HG03135 (cell line): ENCODE measurements at regions not wholly inside any gene's neighbourhood (a gene's known extent, or its start where the extent isn't known, plus 50 kb on each side); places are given as distances from the start of the nearest gene placed in this dataset.
"Not testable (repeated sequence)": the region's sequence is repeated elsewhere in the genome, so short reads cannot be mapped to it uniquely, and the experiment has no call there.

Experiments
- ATAC-seq: cut with Tn5 transposase; IDR thresholded peaks from one replicate; pipeline ENCODE4 v1.9.1; 2021; ENCODE audit warnings: mild to moderate bottlenecking, moderate library complexity; ENCODE audit not compliant: unreplicated experiment

DNA sequence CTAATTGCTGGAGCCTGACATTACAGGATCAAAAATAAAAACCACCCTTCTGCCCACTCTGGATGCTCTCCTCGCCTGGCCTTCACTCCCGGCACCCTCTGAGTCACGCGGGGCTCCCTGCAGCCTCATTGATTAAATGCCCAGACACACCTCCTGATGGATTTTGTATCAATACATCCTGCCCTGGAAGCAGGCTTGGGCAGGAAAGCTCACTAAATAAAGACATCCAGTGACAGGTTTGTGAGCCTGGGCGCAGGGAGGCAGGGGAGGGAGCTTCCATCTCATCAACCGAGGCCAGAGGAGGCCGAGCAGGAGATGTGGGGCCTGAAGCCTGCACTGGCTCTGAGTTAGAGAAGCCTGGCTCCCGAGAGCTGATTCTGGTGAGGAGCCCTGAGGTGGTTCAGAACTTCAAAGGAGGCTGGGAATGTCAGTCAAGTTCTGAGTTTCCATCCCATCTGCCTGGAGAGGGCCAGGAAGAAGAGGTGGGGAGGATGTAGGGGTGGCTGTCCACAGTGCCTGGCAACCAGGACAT, 318.6 kb downstream of the ADGRD1 start:
- ATAC-seq = not testable (repeated sequence)

DNA sequence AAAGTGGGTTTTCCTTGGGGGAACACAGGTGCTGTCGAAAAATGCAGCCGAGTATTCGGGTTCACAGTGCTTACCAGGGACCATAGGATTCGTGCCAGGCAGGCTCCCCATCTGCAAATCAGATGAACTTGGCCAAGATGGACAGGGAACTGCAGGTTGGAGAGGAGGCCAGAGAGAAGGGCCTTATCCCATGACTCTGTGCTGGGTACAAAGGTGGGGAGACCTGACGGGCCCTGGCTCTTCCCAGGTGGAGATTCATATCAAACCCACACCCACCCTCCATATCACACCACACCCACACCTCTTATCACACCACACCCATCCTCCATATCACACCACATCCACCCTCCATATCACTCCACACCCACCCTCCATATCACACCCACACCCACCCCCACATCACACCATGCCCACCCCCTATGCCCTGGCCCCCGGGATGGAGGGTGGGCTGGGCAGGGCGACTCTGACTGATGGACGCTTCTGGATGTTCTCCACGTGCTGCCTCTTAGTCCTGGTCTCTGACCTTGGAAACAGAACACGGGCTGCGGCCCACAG, 319.7 kb downstream of the ADGRD1 start:
- no peak for ATAC-seq

DNA sequence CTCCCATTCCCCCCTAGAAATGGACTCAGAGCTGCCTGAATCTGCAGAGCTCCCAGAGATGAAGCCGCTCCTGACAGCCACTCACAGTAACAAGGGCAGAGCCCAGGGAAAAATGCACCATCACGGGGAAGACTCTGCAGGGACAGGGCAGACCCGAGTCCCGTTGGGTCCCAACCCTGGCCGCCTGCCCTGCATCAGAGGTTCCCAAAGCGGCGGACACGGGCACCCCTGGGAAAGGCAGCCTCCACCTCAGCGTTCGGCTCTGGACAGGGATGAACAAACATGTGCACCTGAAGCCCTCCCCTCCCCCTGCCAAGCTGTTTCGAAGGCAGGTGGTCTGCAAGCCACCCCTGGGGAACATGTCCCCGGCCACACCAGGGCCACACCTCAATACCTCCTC, 320.4 kb downstream of the ADGRD1 start:
- no peak for ATAC-seq

DNA sequence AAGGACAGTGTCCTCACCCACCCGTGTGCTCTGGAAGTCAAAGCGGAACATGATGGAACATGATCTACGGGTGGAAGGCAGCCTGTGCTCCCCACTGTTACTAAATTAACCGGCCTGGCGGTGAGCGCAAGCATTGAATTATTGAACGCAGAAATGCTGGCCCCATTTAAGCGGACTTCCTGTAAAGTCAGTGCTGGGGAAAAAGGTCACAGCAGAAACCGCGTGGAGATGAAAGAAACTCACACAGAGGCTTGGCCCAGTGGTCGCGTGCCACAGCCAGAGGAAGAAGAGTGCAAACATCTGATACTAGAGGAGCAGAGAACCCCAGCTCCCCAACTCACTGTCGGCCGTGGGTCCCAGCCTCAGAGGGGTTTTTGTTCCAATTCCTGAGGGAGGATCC, 321.2 kb downstream of the ADGRD1 start:
- ATAC-seq = no peak

DNA sequence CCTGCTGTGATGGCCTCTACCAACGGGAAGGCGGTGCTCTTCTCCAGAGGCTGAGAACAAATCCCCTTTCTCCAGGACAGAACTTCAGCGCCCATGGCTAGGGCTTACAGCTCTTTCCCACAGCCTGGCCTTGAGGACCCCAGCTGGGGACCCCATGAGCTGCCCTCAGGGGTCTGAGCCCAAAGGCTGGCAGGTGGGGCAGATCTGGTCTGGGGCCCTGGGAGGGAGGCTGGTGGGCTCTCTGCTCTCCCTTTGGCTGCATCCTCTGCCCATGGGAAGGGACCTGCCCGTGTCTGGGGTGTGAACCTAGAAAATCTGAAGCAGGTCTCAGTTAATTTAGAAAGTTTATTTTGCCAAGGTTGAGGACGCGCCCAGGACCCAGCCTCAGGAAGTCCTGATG, 322.1 kb downstream of the ADGRD1 start:
- ATAC-seq = no peak

DNA sequence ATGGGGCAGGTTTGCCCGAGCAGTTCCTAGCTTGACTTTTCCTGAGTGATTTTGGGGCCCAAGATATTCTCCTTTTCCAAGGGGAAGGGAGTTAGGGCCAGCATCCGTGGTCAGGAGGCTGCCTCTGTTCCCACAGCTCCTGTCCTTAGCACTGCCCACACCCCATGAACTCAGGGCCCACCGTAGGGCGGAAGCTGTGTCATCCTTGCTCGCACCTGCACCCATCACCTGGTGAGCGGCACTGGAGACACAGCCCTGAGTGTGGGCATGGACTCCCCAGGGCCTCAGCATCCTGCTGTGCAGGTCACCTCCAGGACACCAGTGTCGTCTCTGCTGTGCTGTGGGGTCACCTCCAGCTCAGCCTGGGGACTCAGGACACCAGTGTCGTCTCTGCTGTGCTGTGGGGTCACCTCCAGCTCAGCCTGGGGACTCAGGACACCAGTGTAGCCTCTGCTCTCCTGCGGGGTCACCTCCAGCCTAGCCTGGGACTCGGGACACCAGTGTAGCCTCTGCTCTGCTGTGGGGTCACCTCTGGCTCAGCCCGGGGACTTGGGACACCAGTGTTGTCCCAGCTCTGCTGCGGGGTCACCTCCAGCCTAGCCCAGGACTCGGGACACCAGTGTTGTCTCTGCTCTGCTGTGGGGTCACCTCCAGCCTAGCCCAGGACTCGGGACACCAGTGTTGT, 322.9 kb downstream of the ADGRD1 start:
- ATAC-seq = no peak

DNA sequence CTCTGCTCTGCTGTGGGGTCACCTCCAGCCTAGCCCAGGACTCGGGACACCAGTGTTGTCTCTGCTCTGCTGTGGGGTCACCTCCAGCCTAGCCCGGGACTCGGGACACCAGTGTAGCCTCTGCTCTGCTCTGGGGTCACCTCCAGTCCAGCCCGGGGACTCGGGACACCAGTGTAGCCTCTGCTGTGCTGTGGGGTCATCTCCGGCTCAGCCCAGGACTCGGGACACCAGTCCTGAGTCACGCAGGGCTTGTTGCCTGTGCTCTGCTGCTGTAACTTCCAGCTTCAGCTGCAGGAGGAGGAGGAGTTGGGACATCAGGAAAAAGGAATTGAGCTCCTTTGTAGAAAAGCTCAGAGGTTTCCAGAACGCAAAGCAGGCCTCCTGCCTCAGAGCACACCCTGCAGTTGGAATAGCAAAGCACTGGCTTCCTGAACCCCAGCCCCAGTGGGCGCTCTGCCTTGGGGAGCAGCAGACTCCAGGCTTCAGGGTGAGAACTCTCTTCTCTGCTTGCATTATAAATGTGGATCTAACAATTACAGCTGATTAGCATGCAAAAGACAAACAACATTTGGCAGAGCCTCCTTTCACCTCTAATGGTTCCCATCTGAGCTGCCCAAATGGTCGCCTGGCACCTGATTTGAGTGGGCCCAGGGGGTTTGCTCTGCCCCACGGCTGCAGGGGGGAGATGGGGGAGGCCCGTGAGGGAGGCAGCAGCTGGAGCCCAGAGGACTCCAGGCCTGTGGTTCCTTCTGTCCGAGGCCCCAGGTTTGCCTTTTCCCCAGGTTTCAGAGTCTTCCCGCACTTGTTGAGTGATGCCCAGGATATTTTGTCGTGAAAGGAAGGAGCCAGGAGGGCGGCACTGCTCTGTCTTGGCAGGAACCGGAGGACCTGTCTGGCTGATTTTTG, 323.7 kb downstream of the ADGRD1 start:
- not testable (repeated sequence) for ATAC-seq

DNA sequence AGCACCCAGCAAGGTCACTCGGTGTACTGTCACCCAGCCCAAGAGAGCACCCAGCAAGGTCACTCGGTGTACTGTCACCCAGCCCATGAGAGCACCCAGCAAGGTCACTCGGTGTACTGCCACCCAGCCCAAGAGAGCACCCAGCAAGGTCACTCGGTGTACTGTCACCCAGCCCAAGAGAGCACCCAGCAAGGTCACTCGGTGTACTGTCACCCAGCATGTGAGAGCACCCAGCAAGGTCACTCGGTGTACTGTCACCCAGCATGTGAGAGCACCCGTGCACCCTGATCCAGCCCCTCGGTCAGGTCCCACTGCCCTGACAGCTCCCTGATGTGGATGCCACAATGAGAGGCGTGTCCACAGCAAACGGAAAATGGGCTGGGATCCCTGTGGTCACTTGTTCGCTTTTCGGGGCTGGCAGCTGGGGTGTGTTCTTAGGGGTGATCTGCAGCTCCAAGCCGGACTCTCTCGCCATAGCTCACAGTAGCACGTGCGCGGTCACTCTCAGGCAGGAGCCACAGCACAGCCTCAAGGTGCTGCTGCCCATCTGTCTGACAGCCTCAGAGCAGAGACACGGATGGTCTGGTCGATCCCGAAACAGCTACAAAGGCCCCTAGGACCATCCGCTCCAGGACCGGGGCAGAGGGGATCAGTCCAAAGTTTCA, 324.9 kb downstream of the ADGRD1 start:
- ATAC-seq = not testable (repeated sequence)

DNA sequence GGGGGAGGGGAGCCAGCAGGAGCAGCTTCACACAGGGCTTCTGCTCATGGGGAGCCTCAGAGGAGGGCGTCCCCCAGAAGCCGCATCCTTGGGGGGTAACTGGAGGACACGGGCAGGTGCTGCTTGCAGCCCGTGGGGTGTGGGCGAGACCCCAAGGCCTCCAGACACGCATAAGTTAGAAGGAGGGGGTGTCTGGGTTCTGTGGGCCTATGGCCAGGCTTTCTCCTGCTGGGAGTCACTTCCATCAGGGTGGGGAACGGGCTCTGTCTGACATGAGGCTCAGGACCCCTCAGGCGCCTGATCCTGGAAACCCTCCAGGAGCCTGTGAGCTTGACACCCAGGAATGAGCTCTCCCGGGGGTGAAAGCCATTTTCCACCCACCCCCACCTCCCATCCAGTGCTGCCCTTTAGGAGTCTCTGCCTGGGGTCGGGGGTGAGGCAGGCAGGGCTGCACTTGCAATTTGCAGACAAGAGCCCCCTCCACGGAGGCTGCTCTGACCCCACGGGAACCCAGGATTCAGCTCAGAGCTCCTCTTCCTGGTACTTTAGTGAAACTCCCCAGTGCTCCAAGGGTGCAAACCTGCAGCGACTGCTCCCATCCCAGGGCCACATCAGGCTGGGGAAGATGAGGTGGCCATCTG, 325.7 kb downstream of the ADGRD1 start:
- no peak for ATAC-seq

DNA sequence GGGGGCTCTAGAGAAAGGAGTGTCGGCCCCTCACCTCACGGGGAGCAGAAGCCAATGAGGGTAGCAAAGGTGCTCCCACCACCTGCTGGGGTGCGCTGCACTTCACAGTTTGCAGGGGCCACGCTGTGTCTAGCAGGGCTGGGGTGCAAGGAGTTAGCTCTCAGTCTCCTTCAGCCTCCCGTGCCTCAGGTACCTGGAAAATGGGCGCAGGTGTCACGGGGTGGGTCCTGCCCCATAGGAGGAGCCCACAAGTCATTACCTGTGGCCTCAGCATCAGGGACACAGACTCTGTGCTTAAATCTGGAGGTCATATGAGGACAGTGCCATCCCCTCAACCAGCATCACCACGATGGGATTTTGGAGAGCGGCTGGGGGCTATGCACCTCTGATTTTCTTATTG, 326.7 kb downstream of the ADGRD1 start:
- no peak for ATAC-seq

DNA sequence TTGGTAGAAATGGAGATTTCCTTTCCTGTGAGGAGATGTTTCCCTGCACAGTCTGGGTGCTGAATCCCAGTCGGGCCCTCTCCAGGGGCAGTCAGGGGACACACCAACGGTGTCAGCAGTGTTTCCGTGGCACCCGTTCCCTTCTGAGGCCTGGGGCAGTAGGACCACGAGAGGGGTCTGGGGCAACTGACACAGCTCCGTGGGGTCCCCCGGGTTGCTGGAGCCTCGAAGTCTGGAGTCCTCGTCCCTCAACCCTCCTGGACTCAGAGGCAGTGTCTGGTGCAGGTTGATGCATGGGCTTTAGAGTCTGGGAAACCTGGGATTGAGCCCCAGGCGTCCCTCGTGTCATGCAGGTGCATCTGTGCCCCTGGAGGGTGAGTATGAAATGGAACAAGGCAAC, 327.3 kb downstream of the ADGRD1 start:
- no peak for ATAC-seq

DNA sequence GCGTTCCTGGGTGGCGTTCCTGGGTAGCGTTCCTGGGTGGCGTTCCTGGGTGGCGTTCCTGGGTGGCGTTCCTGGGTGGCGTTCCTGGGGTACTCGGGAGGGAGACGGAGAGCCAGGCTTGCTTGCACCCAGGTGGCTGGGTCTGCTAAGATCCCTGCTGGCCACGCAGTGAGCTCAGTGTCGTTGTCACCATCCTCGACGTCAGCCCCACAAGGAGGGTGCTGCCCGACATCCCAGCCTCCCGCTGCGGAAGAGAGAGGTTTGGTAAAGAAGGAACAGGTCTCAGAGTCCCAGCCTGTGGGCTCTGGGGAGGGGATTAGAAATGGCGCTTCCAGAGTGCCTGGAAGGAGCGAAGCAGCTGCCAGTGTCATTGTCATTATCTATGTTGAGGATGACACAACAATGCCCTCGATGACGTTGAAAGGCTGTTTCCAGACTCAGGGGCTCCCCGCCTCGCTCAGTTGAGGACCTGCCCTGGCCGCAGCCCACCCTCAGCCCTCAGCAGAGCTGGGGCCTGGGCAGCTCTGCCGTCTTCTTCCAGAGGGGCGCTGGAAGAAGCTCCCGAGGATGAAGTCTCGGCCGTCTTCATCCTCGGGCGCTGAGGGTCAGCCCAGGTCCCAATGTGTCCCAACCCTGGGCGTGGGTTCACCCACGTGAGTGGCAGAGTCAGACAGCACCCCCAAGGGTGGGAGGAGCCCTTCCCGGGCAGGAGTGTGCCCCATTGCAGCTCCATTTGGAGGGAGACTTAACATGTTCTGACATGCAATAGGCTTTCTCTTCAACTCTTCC, 328.8 kb downstream of the ADGRD1 start:
- ATAC-seq = no peak

DNA sequence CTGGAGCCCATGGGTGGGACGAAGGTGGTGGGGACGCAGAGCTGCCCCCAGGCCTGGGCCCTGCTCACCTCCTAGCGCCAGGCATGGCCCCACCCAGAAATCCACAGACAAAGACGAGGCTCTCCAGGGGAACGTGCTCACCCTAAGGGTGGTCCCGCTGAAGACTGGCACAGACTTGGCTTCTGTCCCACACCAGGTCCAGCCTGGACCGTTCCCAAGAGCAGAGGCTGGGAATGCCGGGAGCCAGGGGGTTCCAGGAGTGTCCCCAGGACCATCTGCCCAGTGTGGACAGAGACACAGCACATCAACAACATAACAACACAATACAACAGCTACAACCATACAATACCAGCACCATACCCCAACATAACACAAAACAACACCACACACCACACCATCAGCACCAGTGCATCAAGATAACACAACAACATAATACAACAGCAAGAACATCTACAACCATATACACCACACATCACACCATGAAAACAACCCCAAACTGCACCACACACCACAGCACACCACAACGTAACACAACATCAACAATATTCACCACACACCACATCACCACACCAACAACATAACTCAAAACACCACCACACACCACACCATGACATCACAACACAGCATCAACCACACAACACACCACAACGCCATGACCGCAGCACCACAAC, 329.6 kb downstream of the ADGRD1 start:
- ATAC-seq = no peak

DNA sequence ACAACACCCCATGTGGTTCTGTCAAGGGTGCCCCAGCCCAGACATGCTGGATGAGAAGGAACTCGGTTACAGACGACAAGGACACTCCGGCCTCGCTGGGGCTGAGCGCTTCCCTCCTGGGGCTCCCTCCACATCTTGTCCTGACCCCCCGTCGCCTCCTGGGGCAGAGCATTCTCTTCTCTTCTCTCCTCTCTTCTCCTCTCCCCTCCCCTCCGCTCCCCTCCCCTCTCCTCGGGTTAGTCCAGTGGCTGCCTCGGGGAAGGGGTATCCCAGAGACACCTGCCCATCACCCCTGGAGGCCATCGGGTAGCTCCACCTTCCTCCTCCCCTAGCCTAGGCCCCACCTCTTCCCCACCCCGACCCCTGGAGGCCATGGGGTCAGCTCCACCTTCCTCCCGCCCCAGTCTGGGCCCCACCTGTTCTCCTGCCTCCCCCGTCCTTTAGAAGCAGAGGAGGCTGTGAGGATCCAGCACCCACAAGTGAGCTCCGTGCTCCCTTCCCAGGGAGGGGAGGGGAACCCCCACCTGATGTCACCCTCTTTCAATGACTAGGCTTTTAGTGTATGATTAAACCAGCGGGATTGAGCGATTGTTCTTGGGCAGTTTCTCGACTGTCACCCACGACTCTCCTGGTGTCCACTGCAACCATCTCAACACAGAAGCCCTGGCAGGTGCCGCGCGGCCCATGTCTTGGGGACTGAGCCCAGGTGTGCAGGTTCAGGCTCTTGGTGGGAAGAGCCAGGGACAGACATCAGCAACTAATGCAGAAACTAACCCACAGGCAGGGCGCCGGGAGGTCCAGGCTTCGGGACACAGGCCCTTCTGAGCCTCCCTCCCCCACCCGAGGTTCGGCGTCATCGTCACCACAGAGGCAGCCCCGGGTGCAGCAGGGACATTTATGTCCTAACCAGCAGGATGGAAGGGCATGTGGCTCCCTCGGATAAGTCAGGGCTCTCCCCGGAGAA, 330.4 kb downstream of the ADGRD1 start:
- not testable (repeated sequence) for ATAC-seq

DNA sequence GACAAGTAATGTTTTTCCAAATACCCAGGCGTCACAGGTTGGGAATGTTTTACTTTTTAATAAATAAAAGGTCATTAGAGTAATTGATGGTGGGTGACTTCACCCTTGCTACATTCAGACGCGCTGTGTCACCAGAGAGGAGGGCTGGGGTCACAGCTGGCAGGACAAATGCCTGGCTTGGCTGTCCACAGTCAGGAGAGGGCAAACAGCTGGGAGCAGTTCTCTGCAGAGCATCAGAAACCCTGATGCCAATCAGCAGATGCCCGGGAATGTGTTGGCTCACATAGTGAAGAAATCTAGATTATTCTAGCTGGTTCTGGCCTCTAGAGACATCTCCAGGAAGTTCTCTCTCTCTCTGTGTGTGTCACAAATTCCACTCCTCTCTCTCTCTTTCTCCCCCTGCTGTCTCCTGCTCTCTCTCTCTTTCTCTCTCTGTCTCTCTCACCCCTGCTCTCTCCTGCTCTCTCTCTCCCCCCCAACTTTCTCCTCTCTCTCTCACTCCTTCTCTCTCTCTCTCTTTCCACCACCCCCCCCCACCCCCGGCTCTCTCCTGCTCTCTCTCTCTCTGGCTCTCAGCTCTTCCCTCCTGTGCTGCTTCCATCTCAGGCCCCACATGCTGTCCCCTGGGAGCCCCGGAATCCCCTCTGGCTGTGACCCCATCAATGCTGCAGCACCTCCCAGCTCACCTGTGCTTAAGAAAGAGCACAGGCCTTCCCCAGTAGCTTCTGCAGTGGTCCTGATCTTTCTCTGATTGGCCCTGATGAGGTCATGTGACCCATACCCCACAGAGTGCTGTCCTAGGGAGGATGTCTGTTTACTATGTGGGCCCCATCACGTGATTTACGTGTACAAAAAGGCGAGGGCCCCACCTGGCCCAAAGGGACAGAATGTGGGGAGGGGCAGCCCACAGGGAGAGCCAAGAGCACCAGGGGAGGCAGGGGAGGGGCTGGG, 331.5 kb downstream of the ADGRD1 start:
- not testable (repeated sequence) for ATAC-seq

DNA sequence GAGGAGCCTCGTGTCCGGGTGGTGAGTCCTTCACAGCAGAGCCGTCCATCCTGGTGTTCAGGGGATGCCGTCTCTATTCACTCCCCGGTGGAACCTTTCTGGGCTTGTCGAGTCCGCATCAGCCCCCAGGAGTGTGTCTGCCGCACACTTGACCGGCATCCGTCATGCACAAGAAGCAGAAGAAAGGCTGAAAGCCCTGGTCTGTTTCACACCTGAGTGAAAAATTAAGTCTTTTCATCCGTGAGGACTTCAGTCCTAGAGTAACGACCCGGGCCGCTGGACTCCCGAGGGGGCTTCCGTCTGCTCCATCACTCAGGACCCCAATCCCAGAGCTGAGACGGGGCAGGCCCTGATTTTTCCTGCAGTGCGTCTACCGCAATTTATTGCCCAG, 332.2 kb downstream of the ADGRD1 start:
- not testable (repeated sequence) for ATAC-seq

DNA sequence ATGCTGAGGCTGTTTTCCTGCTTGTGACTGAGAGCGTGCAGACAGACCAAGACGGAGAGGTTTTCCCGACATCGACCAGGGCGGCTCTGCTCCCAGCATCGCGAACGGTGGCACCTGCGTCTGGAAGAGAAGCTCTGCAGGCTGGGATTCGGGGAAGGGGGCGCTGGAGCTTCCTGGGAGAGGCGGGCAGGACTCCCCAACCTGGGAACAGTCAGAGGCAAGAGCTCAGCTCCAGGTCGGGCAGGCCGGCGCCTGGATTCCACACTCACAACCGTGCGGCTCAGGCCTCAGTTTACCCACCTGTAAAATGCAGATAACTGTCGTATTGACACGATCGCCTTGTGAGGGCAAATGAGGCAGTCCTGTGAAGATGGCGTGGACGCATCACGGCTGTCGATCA, 332.6 kb downstream of the ADGRD1 start:
- ATAC-seq = not testable (repeated sequence)
